HT-29 (cell line): ENCODE measurements at regions not wholly inside any gene's neighbourhood (a gene's known extent, or its start where the extent isn't known, plus 50 kb on each side); places are given as distances from the start of the nearest gene placed in this dataset.

ENCODE experiments used
- DNase-seq: peaks from one replicate; pipeline ENCODE4 v3.0.0-alpha.2; 2015; ENCODE audit warnings: low spot score

- no peak for DNase-seq
These were observed 279.0 kb downstream of the ATXN7L3B start for GRCh38 chr12:74816398-74817175.

DNA sequence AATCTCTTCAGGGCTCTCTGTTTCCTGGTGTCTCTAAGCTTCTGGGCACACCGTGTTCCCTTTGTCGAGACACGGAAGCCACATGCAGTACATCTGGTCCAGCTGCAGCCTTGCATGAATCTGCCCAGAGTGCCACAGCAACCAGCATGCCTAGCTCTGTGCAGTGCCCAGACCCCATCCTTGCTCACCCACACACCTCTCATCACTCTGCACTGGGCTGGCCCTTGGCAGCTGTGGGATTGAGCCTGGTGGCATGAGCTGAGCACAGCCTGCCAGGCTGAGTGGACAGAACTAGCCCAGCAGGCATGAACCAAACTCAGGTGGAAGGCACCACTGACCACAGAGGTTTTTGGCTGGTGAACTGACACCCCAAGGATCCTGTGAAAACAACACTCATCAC lies 279.9 kb downstream of the ATXN7L3B start:
- no peak for DNase-seq

DNA sequence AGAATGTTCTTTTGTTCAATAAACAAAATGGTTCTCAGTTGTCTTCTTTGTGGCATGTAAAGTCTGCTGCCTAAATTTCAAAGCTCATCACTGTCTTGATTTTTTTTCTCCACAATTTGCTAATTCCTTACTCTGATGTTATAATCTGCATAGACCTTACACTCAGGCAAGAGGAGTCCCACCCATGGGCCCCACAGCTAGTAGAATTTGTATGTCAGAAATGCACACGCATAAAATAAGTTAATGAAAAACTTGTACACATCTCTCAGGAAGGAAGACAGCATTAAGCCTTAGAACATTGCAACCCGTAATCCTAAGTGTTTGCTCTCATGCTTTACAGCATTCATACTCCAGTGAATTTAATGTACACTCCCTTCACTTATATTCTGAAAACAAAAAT lies 280.8 kb downstream of the ATXN7L3B start:
- DNase-seq: no peak

- peak; percentile 28 for DNase-seq
These were observed 282.7 kb downstream of the ATXN7L3B start for GRCh38 chr12:74820324-74820723.

DNA sequence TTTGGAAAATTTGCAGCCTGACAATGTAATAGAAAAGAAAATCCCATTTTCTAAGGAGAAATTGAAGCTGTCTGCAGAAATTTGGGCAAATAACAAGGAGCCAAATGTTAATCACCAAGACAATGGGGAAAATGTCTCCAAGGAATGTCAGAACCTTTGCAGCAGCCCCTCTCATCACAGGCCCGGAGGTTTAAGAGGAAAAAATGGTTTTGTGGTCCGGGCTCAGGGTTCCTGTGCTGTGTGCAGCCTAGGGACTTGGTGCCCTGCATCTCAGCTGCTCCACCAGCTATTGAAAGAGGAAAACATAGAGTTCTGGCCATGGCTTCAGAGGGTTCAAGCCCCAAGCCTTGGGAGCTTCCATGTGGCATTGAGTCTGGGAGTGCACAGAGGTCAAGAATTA lies 298.9 kb downstream of the ATXN7L3B start:
- no peak for DNase-seq

GRCh38 chr12:74846116-74846515 lies 308.5 kb downstream of the ATXN7L3B start:
- no peak for DNase-seq

GRCh38 chr12:74847169-74847568 lies 309.5 kb downstream of the ATXN7L3B start:
- no peak for DNase-seq

DNA sequence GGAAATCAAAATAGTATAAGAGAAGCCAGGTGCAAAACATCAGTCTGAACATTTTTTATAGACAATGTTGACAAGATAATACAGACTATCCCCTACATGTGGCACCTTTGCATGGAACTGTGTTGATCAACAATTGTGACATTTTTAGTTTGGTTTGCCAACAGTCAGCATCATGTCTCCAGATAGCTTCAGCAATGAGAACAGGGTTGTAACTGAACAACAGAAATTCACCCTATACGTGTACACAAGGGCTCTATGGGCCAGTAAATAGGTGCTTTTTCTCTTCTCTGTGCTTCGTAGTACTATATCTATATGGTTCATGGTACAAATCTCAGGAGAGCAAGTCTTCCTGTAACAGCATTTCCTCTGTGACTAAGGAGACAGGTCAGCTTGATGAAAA lies 310.4 kb downstream of the ATXN7L3B start:
- DNase-seq: no peak

- DNase-seq: no peak
These were observed 312.2 kb downstream of the ATXN7L3B start for GRCh38 chr12:74849801-74850200.

GRCh38 chr12:74871817-74872216 lies 334.2 kb downstream of the ATXN7L3B start:
- DNase-seq: no peak

DNA sequence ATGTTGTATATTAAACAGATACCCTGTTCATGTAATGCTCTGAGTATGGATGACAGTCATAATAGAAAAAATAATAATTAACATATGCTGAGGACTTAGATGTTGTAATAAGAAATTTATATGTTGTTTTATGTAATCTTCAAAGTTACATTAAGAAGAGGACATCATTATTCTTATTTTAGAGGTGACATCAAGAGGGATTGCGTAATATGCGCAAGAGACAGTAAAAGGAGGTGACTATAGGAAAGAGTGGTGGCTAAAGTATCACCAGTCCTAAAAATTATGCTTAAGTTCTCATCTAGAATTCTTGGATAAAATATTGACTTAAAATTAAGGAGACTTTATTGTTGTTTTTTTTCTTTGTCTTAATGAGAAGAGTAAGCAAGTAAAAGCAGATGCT lies 323.9 kb downstream of the KCNC2 start:
- DNase-seq: no peak

GRCh38 chr12:74889073-74889472 lies 320.6 kb downstream of the KCNC2 start:
- no peak for DNase-seq

- DNase-seq: peak; percentile 85
These were observed 319.9 kb downstream of the KCNC2 start for GRCh38 chr12:74889563-74890236.

DNA sequence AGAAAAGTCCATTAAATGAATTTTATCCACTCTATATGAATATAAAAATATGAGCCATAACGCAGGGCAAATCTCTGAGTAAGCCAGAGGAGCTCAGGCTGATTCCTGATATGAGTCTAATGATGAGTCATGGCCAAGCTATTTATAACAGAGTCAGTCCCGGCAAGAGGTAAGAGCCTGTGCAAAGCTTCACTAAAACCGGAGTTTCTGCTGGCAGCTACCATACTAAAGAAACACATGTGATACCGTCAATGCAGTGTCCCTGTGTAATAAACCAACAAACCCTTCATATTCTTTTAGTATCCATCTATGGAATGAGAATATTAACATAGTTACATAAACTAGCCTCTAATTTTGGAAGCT lies 319.4 kb downstream of the KCNC2 start:
- no peak for DNase-seq

DNA sequence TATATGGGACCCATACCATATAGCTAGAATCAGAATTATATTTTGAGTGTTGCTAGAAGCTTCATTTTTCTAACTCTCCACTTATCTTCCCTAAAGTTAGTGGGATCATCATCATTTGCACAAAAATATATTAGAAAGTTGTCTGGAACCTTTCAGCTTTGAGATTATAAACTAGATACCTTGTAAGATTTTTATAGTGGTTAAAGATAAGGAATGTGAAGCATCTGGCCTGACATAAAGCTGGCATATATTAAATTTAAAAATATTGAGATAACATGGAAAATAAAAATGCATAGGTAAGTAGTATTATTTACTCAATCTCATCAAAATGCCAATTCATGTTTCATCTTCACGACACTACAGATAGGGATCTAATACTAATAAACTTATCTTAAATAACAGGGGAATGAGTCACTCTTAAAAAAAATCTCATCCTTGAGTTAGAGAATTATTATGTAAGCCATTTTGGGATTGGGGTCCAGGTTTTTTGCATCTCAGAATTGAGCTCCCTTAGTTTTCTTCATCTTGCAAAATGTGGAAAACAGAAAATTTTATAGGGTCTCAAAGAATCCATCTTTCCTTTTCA lies 318.5 kb downstream of the KCNC2 start:
- no peak for DNase-seq

- DNase-seq: no peak
These were observed 317.5 kb downstream of the KCNC2 start for GRCh38 chr12:74892057-74892633.

GRCh38 chr12:74896186-74896585 lies 313.5 kb downstream of the KCNC2 start:
- DNase-seq: no peak

DNA sequence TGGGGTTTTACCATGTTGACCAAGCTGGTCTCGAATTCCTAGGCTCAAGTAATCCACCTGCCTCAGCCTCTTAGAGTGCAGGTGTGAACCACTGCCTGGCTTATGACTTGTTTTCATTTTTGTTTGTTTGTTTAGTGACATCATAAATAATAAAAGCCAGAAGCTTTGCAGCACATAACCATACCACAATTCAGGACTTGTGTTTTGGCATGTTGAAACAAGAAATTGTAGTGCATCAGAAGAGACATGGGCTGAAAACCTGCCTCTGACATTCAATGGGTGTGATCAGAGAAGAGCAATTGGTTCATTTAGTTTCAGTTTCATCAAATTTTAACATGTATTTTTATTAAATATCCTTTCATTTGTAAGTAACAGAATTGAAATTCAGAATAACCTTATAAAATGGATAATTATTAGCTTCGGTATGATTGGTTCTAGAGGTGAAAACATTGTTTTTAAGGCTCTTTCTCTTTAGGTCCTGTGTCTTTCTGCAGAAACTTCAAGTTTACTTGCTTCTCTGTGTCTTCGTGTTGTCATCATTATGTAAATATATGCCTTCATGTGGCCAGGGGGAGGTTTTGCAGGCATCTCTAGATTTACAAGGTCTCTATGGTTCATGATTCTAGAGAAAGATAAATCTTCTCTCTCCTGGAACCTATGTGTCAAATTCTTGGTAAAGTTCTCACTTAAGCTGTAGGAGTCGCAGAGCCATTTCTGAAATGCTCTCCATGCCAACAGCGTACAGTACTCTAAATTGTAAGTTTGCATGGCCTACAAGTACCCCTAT lies 312.0 kb downstream of the KCNC2 start:
- DNase-seq: no peak

- no peak for DNase-seq
These were observed 310.4 kb downstream of the KCNC2 start for GRCh38 chr12:74899031-74899829.

DNA sequence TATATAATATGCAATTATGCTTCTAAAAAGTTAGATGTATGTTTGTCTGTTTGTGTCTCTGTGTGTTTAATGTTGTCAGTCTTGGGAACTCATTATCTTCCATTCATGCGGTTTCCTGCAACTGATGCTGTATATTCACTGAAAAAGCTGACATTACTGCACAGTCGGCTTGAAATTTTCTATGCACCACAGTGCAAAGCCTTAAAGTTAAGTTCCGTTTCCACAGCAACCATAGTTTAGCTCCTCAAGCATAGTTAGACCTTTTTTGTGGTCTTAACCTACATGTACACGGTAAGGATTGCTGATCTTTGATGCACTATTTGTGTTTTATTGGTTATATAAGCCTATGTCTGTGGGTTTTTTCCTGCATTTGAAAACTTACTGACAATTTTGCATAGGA lies 309.4 kb downstream of the KCNC2 start:
- DNase-seq: no peak

DNA sequence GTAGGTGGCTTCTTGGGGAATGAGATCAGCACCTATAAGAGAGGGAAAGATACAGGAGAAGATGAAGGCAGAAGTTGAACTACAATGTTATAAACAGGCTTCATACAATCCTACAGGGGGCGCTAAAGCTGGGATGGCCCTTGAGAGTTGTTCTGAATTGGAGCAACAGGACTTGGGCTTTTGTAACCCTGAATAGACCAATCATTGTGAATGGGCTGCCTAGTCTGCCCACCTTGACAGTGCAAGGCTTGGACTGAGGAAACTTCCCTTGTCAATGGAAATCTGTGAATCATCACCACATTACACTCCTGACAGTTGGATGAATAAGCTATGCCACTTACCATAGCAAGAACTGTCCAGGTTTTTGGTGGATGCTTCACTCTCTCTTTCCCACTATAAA lies 306.1 kb downstream of the KCNC2 start:
- DNase-seq: no peak
